GM12878 (cell line): ENCODE measurements at regions not wholly inside any gene's neighbourhood (a gene's known extent, or its start where the extent isn't known, plus 50 kb on each side); places are given as distances from the start of the nearest gene placed in this dataset.

ENCODE experiments used
- ATAC-seq: fragments of 200-7000 bp; cut with Tn5 transposase; 3 replicates; pipeline ENCODE4 v1.9.1; 2020; ENCODE audit warnings: mild to moderate bottlenecking, moderate library complexity
- BruUV-seq: library from RNA; stranded (reverse); fragments of 400-500 nt; replicated peaks from 2 replicates; lab custom pipeline; 2021; lab: Mats Ljungman, UMichigan
- CTCF ChIA-PET: fragments of 300-600 bp; sonication (Branson Sonifier 250); formaldehyde crosslinking; extraction: SDS; loops from one replicate; lab custom pipeline; 2021; ENCODE audit warnings: inconsistent platforms; lab: Yijun Ruan, JAX
- POLR2A ChIA-PET: fragments of 350-600 bp; formaldehyde crosslinking; extraction: SDS; loops from one replicate; lab custom pipeline; 2021; ENCODE audit warnings: inconsistent platforms; lab: Charles Lee
- RAD21 ChIA-PET: fragments of 300-600 bp; sonication (Branson Sonifier 250); formaldehyde crosslinking; loops from one replicate; lab custom pipeline; 2023; ENCODE audit warnings: antibody characterized with exemption; ENCODE audit not compliant: unreplicated experiment; lab: Charles Lee
- SMC1A ChIA-PET: fragments of 300-600 bp; sonication (Branson Sonifier 250); formaldehyde crosslinking; loops from one replicate; lab custom pipeline; 2023; ENCODE audit not compliant: unreplicated experiment, uncharacterized antibody; lab: Charles Lee
- DNase-seq: peaks from one replicate; pipeline ENCODE4 v3.0.0-alpha.2; 2011; ENCODE audit warnings: low read depth, low spot score
- FAIRE-seq: peaks from 3 replicates; lab custom pipeline; 2011; peaks lifted over from hg19 to GRCh38; lab: Jason Lieb, UNC
- H2AFZ ChIP-seq: 2 replicates; pipeline ENCODE4 v1.6.0; 2011; ENCODE audit warnings: low read depth, low read length, control low read depth; ENCODE audit not compliant: control insufficient read depth
- H3K27ac ChIP-seq: 2 replicates; pipeline ENCODE4 v1.5.1; 2011; ENCODE audit warnings: control low read depth; ENCODE audit not compliant: control insufficient read depth, insufficient read depth
- H3K27me3 ChIP-seq, 2 experiments: replicated peaks in 1 of 2; 2 replicates each; pipeline versions ENCODE4 v1.6.0 to v1.6.1; 2011; ENCODE audit warnings: low read length in 1 of 2; ENCODE audit not compliant: control insufficient read depth in 2 of 2, insufficient read depth in 2 of 2
- H3K36me3 ChIP-seq, 2 experiments: 2 replicates each; pipeline ENCODE4 v1.5.1; 2011; ENCODE audit warnings: low read length in 1 of 2; ENCODE audit not compliant: control insufficient read depth in 2 of 2, insufficient read depth in 2 of 2
- H3K4me1 ChIP-seq: 2 replicates; pipeline ENCODE4 v1.6.1; 2011; ENCODE audit warnings: mild to moderate bottlenecking, low read length, moderate library complexity, mixed read lengths; ENCODE audit not compliant: control insufficient read depth, insufficient read depth
- H3K4me2 ChIP-seq: 2 replicates; pipeline ENCODE4 v1.6.0; 2011; ENCODE audit warnings: control low read depth; ENCODE audit not compliant: control insufficient read depth, insufficient read depth
- H3K4me3 ChIP-seq: fragments of 200-600 bp; sonication (generic); 2 replicates; pipeline ENCODE4 v1.5.1; 2016
- H3K79me2 ChIP-seq: 2 replicates; pipeline ENCODE4 v1.6.0; 2011; ENCODE audit warnings: low read length; ENCODE audit not compliant: control insufficient read depth, insufficient read depth
- H3K9ac ChIP-seq: 2 replicates; pipeline ENCODE4 v1.8.0; 2011; ENCODE audit warnings: low read length, control low read depth, mixed read lengths; ENCODE audit not compliant: control insufficient read depth, insufficient read depth
- H3K9me3 ChIP-seq: replicated peaks from 3 replicates; pipeline ENCODE4 v1.5.1; 2011; ENCODE audit warnings: mild to moderate bottlenecking, low read length; ENCODE audit not compliant: control insufficient read depth, insufficient read depth
- H4K20me1 ChIP-seq: 2 replicates; pipeline ENCODE4 v1.6.0; 2011; ENCODE audit not compliant: control insufficient read depth, insufficient read depth
- CBFB ChIP-seq: IDR thresholded peaks from 2 replicates; pipeline ENCODE4 v1.6.1; 2016; ENCODE audit warnings: antibody characterized with exemption, low read depth
- CBX5 ChIP-seq: sonication (generic); IDR thresholded peaks from 2 replicates; pipeline ENCODE4 v1.6.1; 2016; ENCODE audit warnings: low read depth, moderate library complexity, mild to moderate bottlenecking, inconsistent platforms
- DPF2 ChIP-seq: fragments of 450-650 bp; IDR thresholded peaks from 2 replicates; pipeline ENCODE4 v1.6.1; 2017; ENCODE audit warnings: mild to moderate bottlenecking
- ESRRA ChIP-seq: IDR thresholded peaks from 2 replicates; pipeline ENCODE4 v1.6.1; 2012; ENCODE audit warnings: mild to moderate bottlenecking, low read length, improper control_type of control experiment
- GABPA ChIP-seq: IDR thresholded peaks from 2 replicates; pipeline ENCODE4 v1.6.1; 2014; ENCODE audit warnings: antibody characterized with exemption, low read depth, mild to moderate bottlenecking, inconsistent platforms
- HDAC6 ChIP-seq: fragments of 200-600 bp; sonication (generic); IDR thresholded peaks from one replicate; pipeline ENCODE4 v1.8.0; 2017; ENCODE audit warnings: antibody characterized with exemption; ENCODE audit not compliant: unreplicated experiment
- MEF2A ChIP-seq: IDR thresholded peaks from 2 replicates; pipeline ENCODE4 v1.6.1; 2011; ENCODE audit warnings: low read depth, mild to moderate bottlenecking, low read length, moderate library complexity; ENCODE audit not compliant: insufficient read depth
- MYB ChIP-seq: fragments of 150-350 bp; IDR thresholded peaks from 2 replicates; pipeline ENCODE4 v1.6.1; 2014; ENCODE audit warnings: mild to moderate bottlenecking, low read depth, low read length, borderline replicate concordance
- NFYB ChIP-seq: IDR thresholded peaks from 2 replicates; pipeline ENCODE4 v1.6.1; 2011; ENCODE audit warnings: low read depth, mild to moderate bottlenecking, low read length, improper control_type of control experiment, moderate library complexity; ENCODE audit not compliant: insufficient read depth
- PKNOX1 ChIP-seq: fragments of 450-650 bp; IDR thresholded peaks from 2 replicates; pipeline ENCODE4 v1.6.1; 2016; ENCODE audit warnings: mild to moderate bottlenecking
- RAD51 ChIP-seq: fragments of 450-650 bp; IDR thresholded peaks from 2 replicates; pipeline ENCODE4 v1.6.1; 2016; ENCODE audit warnings: moderate library complexity, mild to moderate bottlenecking, inconsistent platforms
- SUPT20H ChIP-seq: IDR thresholded peaks from 2 replicates; pipeline ENCODE4 v1.6.1; 2011; ENCODE audit warnings: low read depth, mild to moderate bottlenecking, low read length, moderate library complexity, borderline replicate concordance; ENCODE audit not compliant: control insufficient read depth
- ZBTB4 ChIP-seq: fragments of 450-650 bp; formaldehyde crosslinking; IDR thresholded peaks from 2 replicates; pipeline ENCODE4 v1.4.0; 2022; ENCODE audit warnings: mild to moderate bottlenecking, moderate library complexity
- ZNF207 ChIP-seq: fragments of 450-650 bp; IDR thresholded peaks from 2 replicates; pipeline ENCODE4 v1.6.1; 2014; ENCODE audit warnings: antibody characterized with exemption, mild to moderate bottlenecking, borderline replicate concordance
- ZNF274 ChIP-seq: IDR thresholded peaks from one replicate; pipeline ENCODE4 v1.8.0; 2011; ENCODE audit not compliant: insufficient read length, insufficient read depth
- ZNF592 ChIP-seq: fragments of 450-650 bp; IDR thresholded peaks from 2 replicates; pipeline ENCODE4 v1.6.1; 2017; ENCODE audit warnings: mild to moderate bottlenecking, moderate library complexity
- whole genome bisulfite sequencing: methylation state at CpG from one replicate; pipeline ENCODE4 v1.1.6; 2016; ENCODE audit warnings: low lambda C conversion rate; ENCODE audit not compliant: insufficient replicate concordance, insufficient coverage; ENCODE audit errors: missing lambda C conversion rate; 5-methylcytosine and 5-hydroxymethylcytosine counted together
- in situ Hi-C: fragments of 300-500 bp; cut with MboI; formaldehyde crosslinking; loops from 9 replicates; pipeline ENCODE4 v1.14.3; 2018; ENCODE audit warnings: mixed read lengths
- intact Hi-C: fragments of 100-400 bp; cut with micrococcal nuclease; formaldehyde crosslinking; loops from one replicate; pipeline ENCODE4 v1.14.2; 2022; ENCODE audit not compliant: unreplicated experiment

- no peak for TF ChIP-seq ZNF592
- TF ChIP-seq, all 136 proteins: peak for 0
Observed at GRCh38 chr2:149679286-149679685, 91.7 kb upstream of the MMADHC start (continued).

- FAIRE-seq: no peak
- Histone ChIP-seq H3K27me3 (no peaks in the 10 kb centered on the region), H3K27ac (no peak overlapping the region), H3K9me3 (no peaks in the 10 kb centered on the region), H3K4me2 (no peak overlapping the region), H3K79me2 (no peaks in the 10 kb centered on the region), H3K36me3 (no peaks in the 10 kb centered on the region), H4K20me1 (no peaks in the 10 kb centered on the region), H3K9ac (no peak overlapping the region), H2AFZ (no peak overlapping the region), H3K4me3 (no peak overlapping the region), H3K4me1 (no peaks in the 10 kb centered on the region)
- ATAC-seq: no peak
- intact Hi-C loops (no loop called here), in situ Hi-C loops (no loop called here)
- RAD21 ChIA-PET: no interaction called here
- WGBS: 8% methylated on average over 1 of the region's 1 CpG
- CTCF ChIA-PET: no interaction called here
- SMC1A ChIA-PET: no interaction called here
- no TSS peak for BruUV-seq
- no peak for DNase-seq
- POLR2A ChIA-PET: no interaction called here
- TF ChIP-seq NFYB: no peak
- TF ChIP-seq PKNOX1: no peak
- TF ChIP-seq ZNF274: no peak
- no peak for TF ChIP-seq RAD51
- TF ChIP-seq MYB: no peak
- no peak for TF ChIP-seq CBX5
- no peak for TF ChIP-seq ZBTB4
- TF ChIP-seq CBFB: no peak
- no peak for TF ChIP-seq ESRRA
- TF ChIP-seq DPF2: no peak
- TF ChIP-seq HDAC6: no peak
- TF ChIP-seq SUPT20H: no peak
- no peak for TF ChIP-seq ZNF207
- TF ChIP-seq GABPA: no peak
- no peak for TF ChIP-seq MEF2A
Observed at GRCh38 chr2:149677416-149677815, 89.8 kb upstream of the MMADHC start.
